MM.1S (cell line): ENCODE measurements at regions not wholly inside any gene's neighbourhood (a gene's known extent, or its start where the extent isn't known, plus 50 kb on each side); places are given as distances from the start of the nearest gene placed in this dataset.

ENCODE experiments used
- DNase-seq: peaks from one replicate; pipeline ENCODE4 v3.0.0-alpha.2; 2015
- H2AFZ ChIP-seq: fragments of 300-600 bp; sonication (generic); 2 replicates; pipeline ENCODE4 v1.6.0; 2016; ENCODE audit warnings: antibody characterized with exemption, low read length
- H3F3A ChIP-seq: fragments of 300-600 bp; sonication (generic); 2 replicates; pipeline ENCODE4 v1.6.1; 2016; ENCODE audit warnings: mild to moderate bottlenecking, antibody characterized with exemption, low read length, moderate library complexity, mixed read lengths; ENCODE audit not compliant: insufficient read depth
- H3K27ac ChIP-seq: fragments of 300-600 bp; sonication (generic); 2 replicates; pipeline ENCODE4 v1.5.1; 2016; ENCODE audit warnings: mild to moderate bottlenecking, low read length
- H3K27me3 ChIP-seq: fragments of 300-600 bp; sonication (generic); replicated peaks from 2 replicates; pipeline ENCODE4 v1.6.0; 2016; ENCODE audit warnings: low read length; ENCODE audit not compliant: insufficient read depth
- H3K36me3 ChIP-seq: fragments of 300-600 bp; sonication (generic); replicated peaks from 2 replicates; pipeline ENCODE4 v1.6.1; 2016; ENCODE audit warnings: mild to moderate bottlenecking, low read length, mixed read lengths; ENCODE audit not compliant: insufficient read depth
- H3K4me1 ChIP-seq: fragments of 300-600 bp; sonication (generic); 2 replicates; pipeline ENCODE4 v1.6.1; 2016; ENCODE audit warnings: low read length, mixed read lengths
- H3K4me2 ChIP-seq: fragments of 300-600 bp; sonication (generic); 2 replicates; pipeline ENCODE4 v1.6.0; 2016; ENCODE audit warnings: low read depth, low read length
- H3K4me3 ChIP-seq: fragments of 300-600 bp; sonication (generic); 2 replicates; pipeline ENCODE4 v1.5.1; 2016; ENCODE audit warnings: low read length, mixed read lengths
- H3K79me2 ChIP-seq: fragments of 300-600 bp; sonication (generic); 2 replicates; pipeline ENCODE4 v1.6.1; 2016; ENCODE audit warnings: mixed run types, low read length, mixed read lengths
- H3K9ac ChIP-seq: fragments of 300-600 bp; sonication (generic); 2 replicates; pipeline ENCODE4 v1.6.1; 2016; ENCODE audit warnings: low read length, mixed read lengths
- H3K9me2 ChIP-seq: fragments of 300-600 bp; sonication (generic); replicated peaks from 2 replicates; pipeline ENCODE4 v1.6.1; 2016; ENCODE audit warnings: mild to moderate bottlenecking, low read length, mixed read lengths; ENCODE audit not compliant: insufficient read depth
- H3K9me3 ChIP-seq: fragments of 300-600 bp; sonication (generic); replicated peaks from 2 replicates; pipeline ENCODE4 v1.6.1; 2016; ENCODE audit warnings: mild to moderate bottlenecking, low read length, mixed read lengths; ENCODE audit not compliant: insufficient read depth
- H4K20me1 ChIP-seq: fragments of 300-600 bp; sonication (generic); 2 replicates; pipeline ENCODE4 v1.6.1; 2016; ENCODE audit warnings: mild to moderate bottlenecking, low read length, moderate library complexity, mixed read lengths; ENCODE audit not compliant: insufficient read depth
- EZH2 ChIP-seq: fragments of 300-600 bp; sonication (generic); optimal IDR thresholded peaks from 2 replicates; pipeline ENCODE3; 2017; ENCODE audit warnings: low read depth, mild to moderate bottlenecking, antibody characterized with exemption, low read length, mixed read lengths
- EZH2phosphoT487 ChIP-seq: fragments of 300-600 bp; sonication (generic); IDR thresholded peaks from 2 replicates; pipeline ENCODE4 v1.6.1; 2018; ENCODE audit warnings: antibody characterized with exemption, low read length
- TF ChIP-seq, protein P1 (sequence below): fragments of 300-600 bp; sonication (generic); IDR thresholded peaks from 2 replicates; pipeline ENCODE4 v1.5.1; 2016; ENCODE audit warnings: antibody characterized with exemption, low read length, mixed read lengths

DNA sequence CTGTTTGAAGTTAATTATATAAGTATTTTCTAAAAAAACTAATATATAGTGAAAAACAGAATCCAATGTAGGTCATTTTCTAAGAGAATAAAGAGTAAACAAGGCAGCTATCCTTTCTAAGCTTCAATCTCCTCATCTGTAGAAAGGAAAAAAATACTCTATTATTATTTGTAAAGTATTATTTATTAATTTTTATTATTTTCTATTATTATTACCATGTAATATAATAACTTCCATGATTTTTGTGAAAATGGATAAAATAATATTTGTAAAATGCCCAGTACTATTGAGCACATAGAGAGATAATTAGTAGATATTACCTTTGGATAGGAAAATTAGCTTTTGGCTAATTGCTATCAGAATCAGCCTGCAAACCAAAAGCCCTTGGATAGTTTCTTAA lies 684.4 kb downstream of the MTRR start:
- H3K4me2 ChIP-seq: no peak overlapping the region
- no peaks in the 10 kb centered on the region for H3K9me3 ChIP-seq
- TF ChIP-seq EZH2phosphoT487 (no peak), EZH2 (no peak)
- TF ChIP-seq, protein P1, sequence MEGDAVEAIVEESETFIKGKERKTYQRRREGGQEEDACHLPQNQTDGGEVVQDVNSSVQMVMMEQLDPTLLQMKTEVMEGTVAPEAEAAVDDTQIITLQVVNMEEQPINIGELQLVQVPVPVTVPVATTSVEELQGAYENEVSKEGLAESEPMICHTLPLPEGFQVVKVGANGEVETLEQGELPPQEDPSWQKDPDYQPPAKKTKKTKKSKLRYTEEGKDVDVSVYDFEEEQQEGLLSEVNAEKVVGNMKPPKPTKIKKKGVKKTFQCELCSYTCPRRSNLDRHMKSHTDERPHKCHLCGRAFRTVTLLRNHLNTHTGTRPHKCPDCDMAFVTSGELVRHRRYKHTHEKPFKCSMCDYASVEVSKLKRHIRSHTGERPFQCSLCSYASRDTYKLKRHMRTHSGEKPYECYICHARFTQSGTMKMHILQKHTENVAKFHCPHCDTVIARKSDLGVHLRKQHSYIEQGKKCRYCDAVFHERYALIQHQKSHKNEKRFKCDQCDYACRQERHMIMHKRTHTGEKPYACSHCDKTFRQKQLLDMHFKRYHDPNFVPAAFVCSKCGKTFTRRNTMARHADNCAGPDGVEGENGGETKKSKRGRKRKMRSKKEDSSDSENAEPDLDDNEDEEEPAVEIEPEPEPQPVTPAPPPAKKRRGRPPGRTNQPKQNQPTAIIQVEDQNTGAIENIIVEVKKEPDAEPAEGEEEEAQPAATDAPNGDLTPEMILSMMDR: no peak
- no peak overlapping the region for H3K4me3 ChIP-seq
- H2AFZ ChIP-seq: no peak overlapping the region
- DNase-seq: no peak
- no peaks in the 10 kb centered on the region for H3K36me3 ChIP-seq
- H3F3A ChIP-seq: no peaks in the 10 kb centered on the region
- H3K27me3 ChIP-seq: no peaks in the 10 kb centered on the region
- H3K9me2 ChIP-seq: no peaks in the 10 kb centered on the region
- H3K4me1 ChIP-seq: no peaks in the 10 kb centered on the region
- no peaks in the 10 kb centered on the region for H3K79me2 ChIP-seq
- H3K9ac ChIP-seq: no peak overlapping the region
- no peak overlapping the region for H3K27ac ChIP-seq
- H4K20me1 ChIP-seq: no peaks in the 10 kb centered on the region

DNA sequence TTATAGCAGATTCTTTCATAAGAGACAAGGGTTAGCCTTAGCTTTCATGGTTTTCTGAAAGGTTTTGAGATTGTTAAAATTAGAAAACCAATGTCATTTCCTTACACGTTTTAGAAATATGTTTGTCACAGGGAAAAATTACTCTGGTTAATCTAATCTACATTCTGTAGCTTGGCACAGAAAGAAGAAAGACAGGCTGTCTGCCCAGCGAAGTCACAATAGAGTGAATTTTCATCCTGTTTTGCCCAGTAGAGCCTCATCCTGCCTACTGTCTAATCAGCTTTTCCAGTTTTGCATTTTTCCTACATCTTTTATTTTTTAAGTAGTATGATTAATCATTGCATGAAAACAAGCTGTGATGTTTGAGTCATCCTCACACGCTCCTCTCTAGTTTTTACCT lies 688.8 kb downstream of the MTRR start:
- no peak for TF ChIP-seq EZH2
- H3K4me2 ChIP-seq: no peak overlapping the region

DNA sequence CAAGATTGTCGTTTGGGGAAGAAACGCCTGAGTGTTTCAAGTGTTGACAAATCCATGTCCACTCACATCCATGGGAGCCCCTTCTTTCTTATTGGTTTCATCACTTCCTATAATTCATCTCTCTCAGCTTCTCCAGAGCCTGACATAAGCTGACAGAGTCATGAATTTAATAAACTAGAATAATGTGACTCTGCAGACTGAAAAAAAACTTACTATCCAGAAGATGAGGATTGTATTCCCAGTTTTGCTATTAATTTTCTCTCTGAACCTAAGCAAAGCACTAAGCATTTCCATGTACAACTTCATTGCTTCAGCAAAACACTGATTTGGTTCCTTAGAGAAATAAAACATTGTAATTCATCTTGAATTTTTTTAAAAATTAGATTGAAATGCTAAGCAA lies 691.8 kb downstream of the MTRR start:
- Histone ChIP-seq H3K79me2 (no peaks in the 10 kb centered on the region), H3F3A (no peaks in the 10 kb centered on the region), H4K20me1 (no peaks in the 10 kb centered on the region), H3K4me3 (no peak overlapping the region), H3K27ac (no peak overlapping the region), H2AFZ (no peak overlapping the region), H3K36me3 (no peaks in the 10 kb centered on the region), H3K4me2 (no peak overlapping the region), H3K4me1 (no peaks in the 10 kb centered on the region), H3K27me3 (no peaks in the 10 kb centered on the region), H3K9me2 (no peaks in the 10 kb centered on the region), H3K9ac (no peak overlapping the region), H3K9me3 (no peaks in the 10 kb centered on the region)
- TF ChIP-seq EZH2phosphoT487 (no peak), EZH2 (no peak)
- TF ChIP-seq, protein P1: no peak
- no peak for DNase-seq

More for the DNA sequence above, 688.8 kb downstream of the MTRR start:
- H3K4me1 ChIP-seq: no peaks in the 10 kb centered on the region
- H3K27me3 ChIP-seq: no peaks in the 10 kb centered on the region
- no peak overlapping the region for H2AFZ ChIP-seq
- no peak overlapping the region for H3K9ac ChIP-seq
- no peak for DNase-seq
- no peak overlapping the region for H3K27ac ChIP-seq
- H3K36me3 ChIP-seq: no peaks in the 10 kb centered on the region
- no peaks in the 10 kb centered on the region for H4K20me1 ChIP-seq
- no peak overlapping the region for H3K4me3 ChIP-seq
- H3K9me3 ChIP-seq: no peaks in the 10 kb centered on the region
- no peaks in the 10 kb centered on the region for H3K79me2 ChIP-seq
- no peaks in the 10 kb centered on the region for H3F3A ChIP-seq
- H3K9me2 ChIP-seq: no peaks in the 10 kb centered on the region

DNA sequence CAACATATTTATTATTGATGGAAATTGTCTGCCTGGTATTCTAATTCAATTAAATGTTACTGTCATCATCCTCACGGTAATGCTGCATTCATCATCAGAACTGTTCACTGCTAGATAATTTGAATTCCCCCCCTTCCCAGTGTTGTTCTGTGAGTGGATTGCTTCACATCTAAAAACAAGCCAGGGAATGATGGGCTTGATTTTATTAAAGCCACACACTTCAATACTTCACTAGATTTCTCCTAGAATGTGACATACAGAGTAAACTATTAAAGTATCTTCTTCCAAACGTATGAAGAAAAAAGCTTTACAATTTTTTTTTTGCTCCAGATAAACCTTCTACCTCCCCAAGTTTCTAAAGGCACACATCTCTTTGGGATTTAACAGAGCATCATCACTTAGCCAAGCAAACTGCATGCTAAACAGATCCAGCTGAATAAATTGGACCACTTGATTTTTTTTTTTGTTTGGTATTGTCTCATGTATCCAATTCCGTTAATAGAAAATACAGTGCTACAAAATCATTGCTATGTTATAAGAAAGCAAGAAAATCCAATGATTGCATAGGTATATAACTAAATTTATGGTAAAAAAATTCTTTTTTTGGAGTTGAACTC lies 692.4 kb downstream of the MTRR start:
- Histone ChIP-seq H4K20me1 (no peaks in the 10 kb centered on the region), H3K36me3 (no peaks in the 10 kb centered on the region), H3K27me3 (no peaks in the 10 kb centered on the region), H3K9me2 (no peaks in the 10 kb centered on the region), H3K9ac (no peak overlapping the region), H3K9me3 (no peaks in the 10 kb centered on the region), H3K4me2 (no peak overlapping the region), H3K4me1 (no peaks in the 10 kb centered on the region), H3F3A (no peaks in the 10 kb centered on the region), H3K27ac (no peak overlapping the region), H3K79me2 (no peaks in the 10 kb centered on the region), H2AFZ (no peak overlapping the region), H3K4me3 (no peak overlapping the region)
- TF ChIP-seq EZH2 (no peak), EZH2phosphoT487 (no peak)
- TF ChIP-seq, protein P1: no peak
- DNase-seq: no peak
